ENCODE measurements at regions not wholly inside any gene's neighbourhood (a gene's known extent, or its start where the extent isn't known, plus 50 kb on each side); places are given as distances from the start of the nearest gene placed in this dataset.

DNA sequence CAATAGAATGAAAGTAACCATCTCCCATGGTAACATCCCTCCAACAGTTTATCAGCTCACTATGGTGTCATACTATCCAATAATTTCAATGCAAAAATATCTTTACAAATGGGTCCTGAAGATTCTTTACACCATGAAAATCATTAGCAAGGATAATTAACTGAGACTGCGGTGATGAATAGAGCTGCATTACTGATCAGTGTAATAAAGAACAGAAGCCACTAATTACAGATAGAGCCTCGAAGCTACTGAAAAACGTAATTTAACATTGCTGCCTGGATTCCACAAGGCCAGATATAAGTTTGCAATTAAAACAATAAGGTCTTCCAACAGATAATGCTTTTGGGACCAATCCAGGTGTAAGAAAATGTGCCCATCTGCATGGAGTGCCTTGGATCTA lies 1245.8 kb upstream of the SLC39A10 start:
- H3K36me3 ChIP-seq (ENCODE audit: control insufficient read depth, insufficient read depth, low read length): no peaks in the 10 kb centered on the region
- TF ChIP-seq, protein P1, sequence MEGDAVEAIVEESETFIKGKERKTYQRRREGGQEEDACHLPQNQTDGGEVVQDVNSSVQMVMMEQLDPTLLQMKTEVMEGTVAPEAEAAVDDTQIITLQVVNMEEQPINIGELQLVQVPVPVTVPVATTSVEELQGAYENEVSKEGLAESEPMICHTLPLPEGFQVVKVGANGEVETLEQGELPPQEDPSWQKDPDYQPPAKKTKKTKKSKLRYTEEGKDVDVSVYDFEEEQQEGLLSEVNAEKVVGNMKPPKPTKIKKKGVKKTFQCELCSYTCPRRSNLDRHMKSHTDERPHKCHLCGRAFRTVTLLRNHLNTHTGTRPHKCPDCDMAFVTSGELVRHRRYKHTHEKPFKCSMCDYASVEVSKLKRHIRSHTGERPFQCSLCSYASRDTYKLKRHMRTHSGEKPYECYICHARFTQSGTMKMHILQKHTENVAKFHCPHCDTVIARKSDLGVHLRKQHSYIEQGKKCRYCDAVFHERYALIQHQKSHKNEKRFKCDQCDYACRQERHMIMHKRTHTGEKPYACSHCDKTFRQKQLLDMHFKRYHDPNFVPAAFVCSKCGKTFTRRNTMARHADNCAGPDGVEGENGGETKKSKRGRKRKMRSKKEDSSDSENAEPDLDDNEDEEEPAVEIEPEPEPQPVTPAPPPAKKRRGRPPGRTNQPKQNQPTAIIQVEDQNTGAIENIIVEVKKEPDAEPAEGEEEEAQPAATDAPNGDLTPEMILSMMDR (IDR thresholded peaks at IDR 0.05; ENCODE audit: insufficient read depth in 1 of 2, low read depth in 1 of 2, low read length in 1 of 2, severe bottlenecking in 1 of 2, unreplicated experiment in 1 of 2): no peak

DNA sequence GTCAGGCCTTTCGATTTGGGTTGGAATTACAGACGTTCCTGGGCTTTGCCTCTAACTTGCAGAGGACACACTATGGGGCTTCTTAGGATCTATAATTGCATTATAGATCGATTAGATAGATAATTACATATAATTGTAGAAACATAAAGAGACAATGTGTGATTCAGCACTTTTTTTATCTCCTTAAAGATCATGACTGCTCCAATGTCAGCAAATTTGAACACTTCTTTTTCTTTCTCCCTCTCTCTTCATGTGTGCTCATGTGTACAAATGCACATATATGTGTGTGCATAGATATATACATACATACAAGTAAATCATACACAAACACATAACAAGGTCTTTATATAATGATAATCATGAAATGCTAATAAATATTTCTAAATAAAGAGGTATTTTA lies 1261.2 kb upstream of the SLC39A10 start:
- CTCF ChIA-PET: no interaction called here

More for the DNA sequence above, 1245.8 kb upstream of the SLC39A10 start:
- H3K4me1 ChIP-seq: no peaks in the 10 kb centered on the region
- no peaks in the 10 kb centered on the region for H3K9me3 Mint-ChIP-seq (ENCODE audit: unreplicated experiment)
- DNase-seq: no peak
- no peaks in the 10 kb centered on the region for H3K27me3 ChIP-seq (replicated peaks; ENCODE audit: control insufficient read depth, insufficient read depth, low read length)
- ChIA-PET CTCF (no interaction called here), POLR2A (no interaction called here)
- no peaks in the 10 kb centered on the region for H3K27me3 Mint-ChIP-seq (ENCODE audit: insufficient read depth, unreplicated experiment)
- H3K4me1 Mint-ChIP-seq (ENCODE audit: low read depth, unreplicated experiment): no peaks in the 10 kb centered on the region
- no peak overlapping the region for H3K27ac Mint-ChIP-seq (ENCODE audit: unreplicated experiment)
- H3K36me3 Mint-ChIP-seq (ENCODE audit: insufficient read depth, unreplicated experiment): no peaks in the 10 kb centered on the region
- no peak overlapping the region for H3K4me3 ChIP-seq (ENCODE audit: low read depth, low read length)
- intact Hi-C loops (cut with micrococcal nuclease; ENCODE audit: unreplicated experiment): no loop called here
- no peak overlapping the region for H3K4me3 Mint-ChIP-seq (ENCODE audit: unreplicated experiment)
- no peaks in the 10 kb centered on the region for H3K9me3 ChIP-seq
- BruUV-seq (replicated peaks): no TSS peak

DNA sequence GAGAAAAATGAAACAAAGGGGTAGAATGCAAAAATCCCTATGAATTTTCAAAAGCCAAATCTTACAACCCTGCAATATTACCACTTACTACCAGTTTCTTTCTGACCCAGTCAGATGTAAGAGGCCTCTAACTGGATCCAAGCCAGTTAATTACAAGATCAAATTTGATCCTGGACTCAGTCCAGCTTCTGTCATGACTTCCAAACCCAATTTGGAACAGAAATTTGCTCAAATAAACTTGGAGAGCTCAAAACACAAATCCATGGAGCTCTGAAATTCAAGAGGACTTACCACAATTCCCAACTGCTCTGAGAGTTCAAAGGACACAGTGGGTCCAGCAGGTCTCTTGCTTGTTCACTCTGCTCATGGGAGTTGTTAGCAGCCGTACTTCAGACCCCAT lies 1271.7 kb upstream of the SLC39A10 start:
- Histone ChIP-seq H3K36me3 (ENCODE audit: control insufficient read depth, insufficient read depth, low read length) (no peaks in the 10 kb centered on the region), H3K4me3 (ENCODE audit: low read depth, low read length) (no peak overlapping the region), H3K27me3 (replicated peaks; ENCODE audit: control insufficient read depth, insufficient read depth, low read length) (no peaks in the 10 kb centered on the region), H3K9me3 (peaks cover 31% of the 10 kb centered on the region), H3K4me1 (no peaks in the 10 kb centered on the region)
- H3K27me3 Mint-ChIP-seq (ENCODE audit: insufficient read depth, unreplicated experiment): no peaks in the 10 kb centered on the region
- CTCF ChIA-PET: no interaction called here
- no TSS peak for BruUV-seq (replicated peaks)
- H3K4me3 Mint-ChIP-seq (ENCODE audit: unreplicated experiment): no peak overlapping the region
- H3K9me3 Mint-ChIP-seq (ENCODE audit: unreplicated experiment): peaks cover 11% of the 10 kb centered on the region
- H3K27ac Mint-ChIP-seq (ENCODE audit: unreplicated experiment): no peak overlapping the region
- TF ChIP-seq, protein P1 (IDR thresholded peaks at IDR 0.05; ENCODE audit: insufficient read depth in 1 of 2, low read depth in 1 of 2, low read length in 1 of 2, severe bottlenecking in 1 of 2, unreplicated experiment in 1 of 2): no peak
- H3K4me1 Mint-ChIP-seq (ENCODE audit: low read depth, unreplicated experiment): no peaks in the 10 kb centered on the region
- POLR2A ChIA-PET: no interaction called here
- intact Hi-C loops (cut with micrococcal nuclease; ENCODE audit: unreplicated experiment): no loop called here
- no peak for DNase-seq
- no peaks in the 10 kb centered on the region for H3K36me3 Mint-ChIP-seq (ENCODE audit: insufficient read depth, unreplicated experiment)

More for the DNA sequence above, 1261.2 kb upstream of the SLC39A10 start:
- Histone ChIP-seq H3K4me3 (ENCODE audit: low read depth, low read length) (no peak overlapping the region), H3K4me1 (no peaks in the 10 kb centered on the region), H3K27me3 (replicated peaks; ENCODE audit: control insufficient read depth, insufficient read depth, low read length) (no peaks in the 10 kb centered on the region), H3K36me3 (ENCODE audit: control insufficient read depth, insufficient read depth, low read length) (no peaks in the 10 kb centered on the region), H3K9me3 (no peaks in the 10 kb centered on the region)
- Mint-ChIP-seq H3K9me3 (ENCODE audit: unreplicated experiment) (peaks cover 9% of the 10 kb centered on the region), H3K27ac (ENCODE audit: unreplicated experiment) (no peak overlapping the region), H3K4me3 (ENCODE audit: unreplicated experiment) (no peak overlapping the region), H3K36me3 (ENCODE audit: insufficient read depth, unreplicated experiment) (no peaks in the 10 kb centered on the region), H3K27me3 (ENCODE audit: insufficient read depth, unreplicated experiment) (no peaks in the 10 kb centered on the region), H3K4me1 (ENCODE audit: low read depth, unreplicated experiment) (no peaks in the 10 kb centered on the region)
- intact Hi-C loops (cut with micrococcal nuclease; ENCODE audit: unreplicated experiment): no loop called here
- BruUV-seq (replicated peaks): no TSS peak
- POLR2A ChIA-PET: no interaction called here
- DNase-seq: no peak
- TF ChIP-seq, protein P1 (IDR thresholded peaks at IDR 0.05; ENCODE audit: insufficient read depth in 1 of 2, low read depth in 1 of 2, low read length in 1 of 2, severe bottlenecking in 1 of 2, unreplicated experiment in 1 of 2): no peak
